ENCODE measurements at regions not wholly inside any gene's neighbourhood (a gene's known extent, or its start where the extent isn't known, plus 50 kb on each side); places are given as distances from the start of the nearest gene placed in this dataset.
"Not testable (repeated sequence)": the region's sequence is repeated elsewhere in the genome, so short reads cannot be mapped to it uniquely, and the experiment has no call there.

GRCh38 chr5:97281257-97281656 is 98.2 kb upstream of the RIOK2 start:
- H3K27ac ChIP-seq (replicated peaks): no peak overlapping the region
- no peaks in the 10 kb centered on the region for H3K27me3 ChIP-seq (ENCODE audit: insufficient read depth, poor library complexity, severe bottlenecking)
- TF ChIP-seq POLR2AphosphoS5 (IDR thresholded peaks at IDR 0.05; ENCODE audit: low read depth) (no peak), SPI1 (IDR thresholded peaks at IDR 0.05; ENCODE audit: borderline replicate concordance, low read depth) (no peak), GABPA (IDR thresholded peaks at IDR 0.05; ENCODE audit: low read depth) (no peak), REST (IDR thresholded peaks at IDR 0.05; ENCODE audit: insufficient replicate concordance, low read depth) (no peak), CTCF (IDR thresholded peaks at IDR 0.05; ENCODE audit: insufficient read depth, low read length) (no peak)
- no peak overlapping the region for H3K4me3 ChIP-seq (replicated peaks; ENCODE audit: insufficient read depth, low read length)
- no peak for DNase-seq (ENCODE audit: low read depth in 1 of 2, low spot score in 1 of 2)

GRCh38 chr5:97297063-97297703 is 114.1 kb upstream of the RIOK2 start:
- peak in 1 of 2 experiments; percentile 27 for DNase-seq (ENCODE audit: low read depth in 1 of 2, low spot score in 1 of 2)
- no peak for TF ChIP-seq GABPA (IDR thresholded peaks at IDR 0.05; ENCODE audit: low read depth)
- no peak for TF ChIP-seq POLR2AphosphoS5 (IDR thresholded peaks at IDR 0.05; ENCODE audit: low read depth)
- TF ChIP-seq REST (IDR thresholded peaks at IDR 0.05; ENCODE audit: insufficient replicate concordance, low read depth): no peak
- TF ChIP-seq SPI1 (IDR thresholded peaks at IDR 0.05; ENCODE audit: borderline replicate concordance, low read depth): no peak
- TF ChIP-seq CTCF (IDR thresholded peaks at IDR 0.05; ENCODE audit: insufficient read depth, low read length): no peak
- Histone ChIP-seq H3K27ac (replicated peaks) (no peak overlapping the region), H3K4me3 (replicated peaks; ENCODE audit: insufficient read depth, low read length) (no peak overlapping the region), H3K27me3 (ENCODE audit: insufficient read depth, poor library complexity, severe bottlenecking) (no peaks in the 10 kb centered on the region)

- H3K27me3 ChIP-seq (ENCODE audit: insufficient read depth, poor library complexity, severe bottlenecking): no peaks in the 10 kb centered on the region
- no peak for TF ChIP-seq POLR2AphosphoS5 (IDR thresholded peaks at IDR 0.05; ENCODE audit: low read depth)
- TF ChIP-seq REST (IDR thresholded peaks at IDR 0.05; ENCODE audit: insufficient replicate concordance, low read depth): no peak
- TF ChIP-seq SPI1 (IDR thresholded peaks at IDR 0.05; ENCODE audit: borderline replicate concordance, low read depth): no peak
- no peak for TF ChIP-seq CTCF (IDR thresholded peaks at IDR 0.05; ENCODE audit: insufficient read depth, low read length)
- no peak for TF ChIP-seq GABPA (IDR thresholded peaks at IDR 0.05; ENCODE audit: low read depth)
Measured at GRCh38 chr5:97297704-97298091, 114.7 kb upstream of the RIOK2 start.

GRCh38 chr5:97301181-97301580 is 118.1 kb upstream of the RIOK2 start:
- not testable (repeated sequence) for H3K4me3 ChIP-seq (replicated peaks; ENCODE audit: insufficient read depth, low read length); DNase-seq (ENCODE audit: low read depth in 1 of 2, low spot score in 1 of 2)

More at GRCh38 chr5:97297704-97298091, 114.7 kb upstream of the RIOK2 start:
- DNase-seq (ENCODE audit: low read depth in 1 of 2, low spot score in 1 of 2): no peak
- H3K4me3 ChIP-seq (replicated peaks; ENCODE audit: insufficient read depth, low read length): no peak overlapping the region
- H3K27ac ChIP-seq (replicated peaks): no peak overlapping the region

More at GRCh38 chr5:97301181-97301580, 118.1 kb upstream of the RIOK2 start:
- not testable (repeated sequence) for H3K27ac ChIP-seq (replicated peaks); H3K27me3 ChIP-seq (ENCODE audit: insufficient read depth, poor library complexity, severe bottlenecking)
